HG02970 (cell line): ENCODE measurements at regions not wholly inside any gene's neighbourhood (a gene's known extent, or its start where the extent isn't known, plus 50 kb on each side); places are given as distances from the start of the nearest gene placed in this dataset.

Source experiments
- ATAC-seq: cut with Tn5 transposase; IDR thresholded peaks from one replicate; pipeline ENCODE4 v1.9.1; 2021; ENCODE audit warnings: mild to moderate bottlenecking, moderate library complexity, moderate number of reproducible peaks; ENCODE audit not compliant: unreplicated experiment, low FRiP score

- ATAC-seq = no peak
Observed at GRCh38 chr21:16650714-16651366, 862.0 kb upstream of the CXADR start.

GRCh38 chr21:16651956-16652355 is 860.9 kb upstream of the CXADR start:
- no peak for ATAC-seq

GRCh38 chr21:16663436-16663835 is 849.4 kb upstream of the CXADR start:
- no peak for ATAC-seq

GRCh38 chr21:16667395-16667794 is 845.4 kb upstream of the CXADR start:
- ATAC-seq = no peak

GRCh38 chr21:16674949-16675348 is 837.9 kb upstream of the CXADR start:
- no peak for ATAC-seq

GRCh38 chr21:16676391-16676790 is 836.5 kb upstream of the CXADR start:
- no peak for ATAC-seq

GRCh38 chr21:16678429-16679160 is 834.2 kb upstream of the CXADR start:
- no peak for ATAC-seq

GRCh38 chr21:16695074-16695473 is 817.8 kb upstream of the CXADR start:
- ATAC-seq = no peak

GRCh38 chr21:16707274-16707673 is 805.6 kb upstream of the CXADR start:
- no peak for ATAC-seq

GRCh38 chr21:16708101-16708835 is 804.6 kb upstream of the CXADR start:
- ATAC-seq = no peak

- no peak for ATAC-seq
Observed at GRCh38 chr21:16709866-16710550, 802.8 kb upstream of the CXADR start.

- no peak for ATAC-seq
Observed at GRCh38 chr21:16711757-16712156, 801.1 kb upstream of the CXADR start.

- ATAC-seq = no peak
Observed at GRCh38 chr21:16713331-16714117, 799.3 kb upstream of the CXADR start.

- ATAC-seq = no peak
Observed at GRCh38 chr21:16740511-16740910, 772.3 kb upstream of the CXADR start.

GRCh38 chr21:16741141-16741665 is 771.6 kb upstream of the CXADR start:
- ATAC-seq = no peak

GRCh38 chr21:16742131-16742641 is 770.7 kb upstream of the CXADR start:
- no peak for ATAC-seq

GRCh38 chr21:16742741-16743140 is 770.1 kb upstream of the CXADR start:
- no peak for ATAC-seq

GRCh38 chr21:16743317-16743716 is 769.5 kb upstream of the CXADR start:
- ATAC-seq = no peak

GRCh38 chr21:16750926-16751325 is 761.9 kb upstream of the CXADR start:
- ATAC-seq = no peak
